ENCODE measurements at regions not wholly inside any gene's neighbourhood (a gene's known extent, or its start where the extent isn't known, plus 50 kb on each side); places are given as distances from the start of the nearest gene placed in this dataset.

DNA sequence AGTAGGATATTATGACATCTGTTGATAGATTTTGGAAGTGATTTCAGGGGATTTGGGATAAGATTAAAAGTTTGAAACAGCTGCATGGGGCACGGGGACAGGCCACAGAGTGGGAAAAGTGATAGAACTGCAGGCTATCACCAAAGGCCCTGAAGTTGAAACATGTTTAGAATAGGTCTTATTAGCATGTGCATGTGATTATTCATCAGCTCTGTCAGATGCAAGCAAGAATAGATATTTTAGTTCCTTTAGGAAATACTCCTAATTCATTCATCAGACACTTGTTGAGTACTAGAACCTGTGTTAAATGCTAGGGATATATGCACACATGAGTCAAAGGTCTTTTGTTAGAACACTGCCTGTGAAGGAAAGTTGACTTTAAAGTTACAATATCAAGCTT, 261.2 kb upstream of the MAN1A1 start:
- TF ChIP-seq, protein P1, sequence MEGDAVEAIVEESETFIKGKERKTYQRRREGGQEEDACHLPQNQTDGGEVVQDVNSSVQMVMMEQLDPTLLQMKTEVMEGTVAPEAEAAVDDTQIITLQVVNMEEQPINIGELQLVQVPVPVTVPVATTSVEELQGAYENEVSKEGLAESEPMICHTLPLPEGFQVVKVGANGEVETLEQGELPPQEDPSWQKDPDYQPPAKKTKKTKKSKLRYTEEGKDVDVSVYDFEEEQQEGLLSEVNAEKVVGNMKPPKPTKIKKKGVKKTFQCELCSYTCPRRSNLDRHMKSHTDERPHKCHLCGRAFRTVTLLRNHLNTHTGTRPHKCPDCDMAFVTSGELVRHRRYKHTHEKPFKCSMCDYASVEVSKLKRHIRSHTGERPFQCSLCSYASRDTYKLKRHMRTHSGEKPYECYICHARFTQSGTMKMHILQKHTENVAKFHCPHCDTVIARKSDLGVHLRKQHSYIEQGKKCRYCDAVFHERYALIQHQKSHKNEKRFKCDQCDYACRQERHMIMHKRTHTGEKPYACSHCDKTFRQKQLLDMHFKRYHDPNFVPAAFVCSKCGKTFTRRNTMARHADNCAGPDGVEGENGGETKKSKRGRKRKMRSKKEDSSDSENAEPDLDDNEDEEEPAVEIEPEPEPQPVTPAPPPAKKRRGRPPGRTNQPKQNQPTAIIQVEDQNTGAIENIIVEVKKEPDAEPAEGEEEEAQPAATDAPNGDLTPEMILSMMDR (IDR thresholded peaks at IDR 0.05; ENCODE audit: low read depth, low read length), result no peak
- TF ChIP-seq EZH2phosphoT487 (IDR thresholded peaks at IDR 0.05; ENCODE audit: low read depth), result no peak
